Myocyte (in vitro differentiated cells): ENCODE measurements at regions not wholly inside any gene's neighbourhood (a gene's known extent, or its start where the extent isn't known, plus 50 kb on each side); places are given as distances from the start of the nearest gene placed in this dataset.

ENCODE experiments used
- DNase-seq: peaks from one replicate; pipeline ENCODE4 v3.0.0-alpha.2; 2012; ENCODE audit warnings: low read depth

DNA sequence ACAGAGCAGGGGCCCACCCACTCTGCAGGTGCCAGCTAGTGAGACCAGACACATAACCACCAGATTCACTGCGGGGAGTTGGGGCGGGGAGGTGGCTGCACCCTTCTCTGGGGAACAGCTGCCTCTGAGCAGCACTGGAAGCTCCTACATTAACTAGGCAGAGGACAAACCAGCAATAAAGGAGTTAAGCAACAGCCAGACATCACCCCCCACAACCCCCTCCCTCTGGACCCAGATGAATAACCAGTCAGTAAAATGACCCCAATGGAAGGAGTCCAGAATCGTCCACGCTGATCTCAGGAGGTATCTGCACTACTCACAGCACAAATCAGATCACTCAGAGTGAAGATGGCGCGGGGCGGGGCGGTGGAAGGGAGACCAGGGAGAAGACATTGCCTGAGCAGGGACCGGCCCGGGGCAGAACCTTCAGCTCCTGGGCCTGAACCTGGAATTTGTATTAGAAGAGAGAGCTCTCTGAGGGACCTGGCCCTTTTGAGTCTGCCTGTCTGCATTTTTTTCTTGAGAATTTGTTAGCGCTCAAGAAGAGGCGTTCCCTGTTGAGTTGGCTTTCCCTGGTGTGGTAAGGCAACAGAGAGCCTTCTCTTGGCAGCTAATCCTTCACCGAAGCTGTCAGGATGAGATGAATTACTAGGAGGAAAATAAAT lies 125.5 kb upstream of the NCAM1 start:
- DNase-seq = peak; percentile 73

DNA sequence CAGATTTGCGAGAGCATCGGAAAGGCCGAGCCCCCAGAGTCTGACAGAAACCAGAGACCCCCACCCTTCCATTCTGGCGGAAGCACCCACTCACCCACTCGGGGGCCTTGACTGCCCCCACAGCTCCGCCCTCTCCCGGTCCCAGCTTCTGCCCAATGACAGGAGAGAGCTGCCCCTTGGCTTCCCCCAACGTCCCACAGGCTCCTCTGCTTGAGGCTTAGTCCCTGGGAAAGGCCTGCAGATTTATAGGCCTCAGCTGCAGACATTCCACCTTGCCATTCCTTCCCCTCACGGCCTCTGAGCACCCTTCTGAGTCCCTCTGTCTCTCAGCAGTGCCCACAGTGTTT lies 125.0 kb upstream of the NCAM1 start:
- no peak for DNase-seq

DNA sequence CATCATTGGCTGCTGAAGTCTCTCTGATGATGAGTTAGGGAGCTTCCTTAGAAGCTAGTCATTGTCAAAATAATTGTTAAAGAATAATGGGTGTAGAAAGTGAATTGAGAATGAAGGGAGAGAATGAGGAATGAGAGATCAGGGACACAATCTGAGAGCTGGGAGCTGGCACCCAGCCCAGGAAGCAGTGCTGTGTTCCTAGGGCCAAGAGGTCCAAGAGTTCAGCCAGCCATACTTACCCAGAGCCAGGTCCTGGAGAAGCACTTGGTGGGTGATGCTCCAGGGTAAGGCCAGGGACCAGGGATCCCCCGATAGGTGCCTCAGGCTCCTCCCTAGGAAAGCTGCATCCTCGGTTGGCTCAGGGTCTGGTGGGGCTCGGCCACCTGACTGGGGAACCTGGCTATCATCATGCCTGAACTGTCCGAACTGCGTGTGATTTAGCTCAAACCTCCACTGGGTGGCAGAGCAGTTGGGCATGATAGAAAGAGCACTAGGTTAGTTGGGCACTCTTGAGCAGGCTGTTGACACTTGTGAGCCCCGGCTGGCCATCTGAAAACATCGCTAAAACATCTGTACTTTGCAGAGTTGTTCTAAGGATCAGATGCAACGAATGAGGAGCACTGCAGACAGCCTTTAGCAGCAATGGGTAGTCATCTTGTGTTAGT lies 123.9 kb upstream of the NCAM1 start:
- DNase-seq = no peak

DNA sequence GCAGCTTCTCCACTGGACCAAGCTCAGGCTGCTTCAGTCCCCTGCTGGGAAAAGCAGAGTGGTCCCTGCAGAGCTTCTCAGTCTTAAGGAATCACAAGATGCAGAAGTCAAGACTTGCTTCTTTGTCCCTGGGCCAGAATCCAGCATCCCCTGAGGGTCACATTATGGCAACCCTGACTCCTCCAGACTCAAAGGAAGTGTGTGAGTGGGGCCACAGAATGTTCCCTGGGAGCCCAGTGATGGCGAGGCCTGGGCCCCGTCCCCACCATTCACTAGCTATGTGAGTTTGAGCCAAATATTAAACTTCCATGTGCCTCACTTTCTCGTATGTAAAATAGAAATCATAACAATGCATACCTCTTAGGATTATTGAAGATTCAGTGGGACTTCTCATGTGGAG lies 122.2 kb upstream of the NCAM1 start:
- DNase-seq = no peak

DNA sequence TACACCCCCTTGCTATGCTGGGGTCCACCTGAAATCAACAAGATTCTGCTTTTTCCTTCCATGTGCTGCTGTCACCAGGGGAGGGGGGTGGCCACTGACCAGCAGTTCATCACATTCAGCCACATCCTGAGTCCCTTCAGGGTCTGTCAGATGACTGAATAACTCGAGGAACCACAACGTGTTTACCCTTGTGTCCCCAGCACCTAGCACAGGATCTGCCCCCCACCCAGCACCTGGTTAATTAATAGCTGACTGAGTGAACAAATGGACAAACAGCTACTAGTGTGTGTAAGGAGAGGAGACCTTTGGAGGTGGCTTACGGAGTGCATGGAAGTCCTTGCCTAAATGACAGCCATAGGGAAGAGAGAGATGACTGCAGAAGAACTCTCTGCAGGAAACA lies 119.5 kb upstream of the NCAM1 start:
- DNase-seq = no peak

DNA sequence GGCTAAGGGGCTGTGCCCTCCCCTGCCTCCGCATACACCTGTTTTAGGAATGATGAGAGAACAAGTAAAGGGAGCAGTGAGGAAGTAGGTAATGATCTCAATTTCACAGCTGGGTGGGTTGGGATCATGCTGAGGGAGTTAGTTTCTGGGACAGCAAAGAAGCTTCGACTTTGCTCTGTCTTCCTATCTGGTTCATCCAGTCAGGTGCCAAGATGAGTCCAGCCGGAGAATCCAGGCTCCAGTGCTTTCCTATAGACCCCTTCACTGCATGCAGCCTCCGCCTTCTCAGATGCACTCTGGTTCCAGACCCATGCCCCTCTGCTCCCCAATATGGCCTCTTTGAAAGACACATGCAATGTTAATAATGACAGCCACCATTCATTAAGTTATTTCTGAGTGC lies 119.1 kb upstream of the NCAM1 start:
- DNase-seq = no peak

DNA sequence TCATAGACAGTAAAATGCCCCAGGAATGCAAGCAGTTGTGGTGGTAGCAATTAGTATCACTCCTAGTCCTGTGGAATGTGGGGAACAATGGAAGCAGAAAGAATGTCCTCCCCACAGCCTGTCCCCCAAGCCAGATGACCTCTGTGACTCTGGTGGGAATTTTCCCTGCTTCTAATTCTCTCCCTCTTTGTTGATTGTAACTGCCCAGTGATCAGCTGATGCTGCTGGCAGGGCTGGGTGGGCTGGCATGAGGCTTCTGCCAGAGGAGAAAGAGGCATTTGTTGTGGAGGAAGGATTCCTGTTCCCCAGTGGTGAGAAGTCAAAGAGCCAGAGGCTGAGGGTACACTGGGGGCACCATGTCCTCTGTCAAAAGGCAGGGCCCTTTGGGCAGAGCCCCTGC lies 116.7 kb upstream of the NCAM1 start:
- DNase-seq = peak; percentile 62

DNA sequence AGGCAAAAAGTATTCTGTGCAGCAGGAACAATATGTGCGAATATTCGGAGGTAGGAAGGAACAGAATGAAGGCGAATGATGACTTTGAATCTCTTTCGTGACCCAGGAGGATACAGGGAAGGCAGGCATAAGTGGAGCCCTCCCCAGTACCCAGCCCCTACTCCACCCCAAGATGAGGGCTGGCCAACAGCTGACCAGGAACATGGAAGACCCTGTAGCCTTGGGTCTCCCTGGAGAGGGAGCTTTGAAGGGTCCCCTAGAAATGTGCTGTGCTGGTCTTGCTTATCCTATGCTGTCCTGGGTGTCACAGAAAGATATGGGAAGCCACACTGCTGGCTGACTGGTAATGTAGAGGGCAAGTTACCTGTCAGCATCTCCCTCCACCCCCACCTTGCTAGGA lies 113.7 kb upstream of the NCAM1 start:
- no peak for DNase-seq

DNA sequence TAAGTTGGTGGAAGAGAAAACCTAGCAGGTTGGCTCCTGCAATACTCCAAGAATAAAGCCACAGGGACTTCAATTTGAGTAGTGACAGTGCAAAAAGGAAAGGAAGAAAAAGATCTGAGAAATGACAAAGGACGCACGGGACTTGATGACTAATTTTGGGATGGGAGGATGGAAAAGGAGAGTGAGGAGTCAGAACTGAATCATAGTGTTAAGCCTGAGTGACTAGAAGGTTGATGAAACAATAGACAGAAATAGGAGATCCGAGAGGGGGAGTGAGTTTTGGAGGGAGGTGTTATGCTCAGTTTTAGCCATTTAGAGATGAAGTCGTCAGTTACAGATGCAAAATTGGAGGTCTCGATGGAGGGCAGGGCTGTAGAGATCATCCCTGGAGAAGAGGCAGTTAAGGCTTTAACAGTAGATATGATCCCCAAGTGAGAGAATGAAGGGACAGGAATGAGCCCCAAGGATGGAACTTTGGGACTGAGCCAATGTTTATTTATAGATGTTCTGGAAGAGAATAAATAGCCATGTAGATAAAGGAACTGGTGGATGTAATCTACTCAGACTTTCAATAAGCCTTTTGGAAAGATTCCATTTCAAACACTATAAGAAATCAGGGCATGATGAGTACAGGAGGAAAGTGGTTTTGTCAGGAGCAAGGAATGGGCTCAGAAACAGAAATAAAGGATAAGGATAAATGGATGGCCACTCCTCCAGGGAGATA lies 108.9 kb upstream of the NCAM1 start:
- peak; percentile 80 for DNase-seq

DNA sequence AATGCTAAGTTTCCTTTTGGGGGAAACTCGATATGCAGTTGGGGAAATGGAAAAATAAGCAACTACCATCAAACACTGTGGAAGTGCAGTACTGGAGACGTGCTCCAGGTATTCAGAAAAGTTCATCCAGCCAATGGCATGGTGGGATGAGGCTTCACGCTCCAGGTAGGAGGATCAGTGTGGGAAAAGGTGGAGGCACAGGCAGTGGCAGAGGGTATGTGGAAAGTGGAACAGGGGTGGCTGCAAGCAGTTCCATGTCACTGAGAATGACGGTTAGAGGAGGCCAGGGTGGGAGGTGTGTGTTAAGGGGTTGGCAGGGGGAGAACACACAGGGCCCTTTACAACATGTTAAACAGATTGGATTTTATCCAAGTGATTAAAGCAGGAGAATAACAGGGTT lies 105.1 kb upstream of the NCAM1 start:
- no peak for DNase-seq

DNA sequence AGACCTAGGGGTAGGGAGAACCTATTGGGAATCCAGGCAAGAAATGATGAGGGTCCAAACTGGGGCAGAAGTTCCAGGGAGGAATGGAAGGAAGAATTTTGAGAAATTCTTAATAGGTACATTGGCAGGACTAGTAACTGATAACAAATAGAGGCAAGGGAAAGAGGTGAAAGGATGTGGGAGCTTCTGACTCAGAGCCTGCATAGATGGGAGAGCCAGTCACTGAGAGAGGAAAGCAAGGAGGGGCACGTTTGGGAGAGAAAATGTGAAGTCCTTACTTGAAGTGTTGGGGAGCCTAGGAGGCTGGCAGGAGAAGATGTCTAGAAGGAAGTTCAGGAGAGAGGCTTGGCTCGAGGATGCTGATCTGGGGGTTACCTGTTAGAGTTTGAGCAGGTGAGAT lies 104.6 kb upstream of the NCAM1 start:
- DNase-seq = no peak

DNA sequence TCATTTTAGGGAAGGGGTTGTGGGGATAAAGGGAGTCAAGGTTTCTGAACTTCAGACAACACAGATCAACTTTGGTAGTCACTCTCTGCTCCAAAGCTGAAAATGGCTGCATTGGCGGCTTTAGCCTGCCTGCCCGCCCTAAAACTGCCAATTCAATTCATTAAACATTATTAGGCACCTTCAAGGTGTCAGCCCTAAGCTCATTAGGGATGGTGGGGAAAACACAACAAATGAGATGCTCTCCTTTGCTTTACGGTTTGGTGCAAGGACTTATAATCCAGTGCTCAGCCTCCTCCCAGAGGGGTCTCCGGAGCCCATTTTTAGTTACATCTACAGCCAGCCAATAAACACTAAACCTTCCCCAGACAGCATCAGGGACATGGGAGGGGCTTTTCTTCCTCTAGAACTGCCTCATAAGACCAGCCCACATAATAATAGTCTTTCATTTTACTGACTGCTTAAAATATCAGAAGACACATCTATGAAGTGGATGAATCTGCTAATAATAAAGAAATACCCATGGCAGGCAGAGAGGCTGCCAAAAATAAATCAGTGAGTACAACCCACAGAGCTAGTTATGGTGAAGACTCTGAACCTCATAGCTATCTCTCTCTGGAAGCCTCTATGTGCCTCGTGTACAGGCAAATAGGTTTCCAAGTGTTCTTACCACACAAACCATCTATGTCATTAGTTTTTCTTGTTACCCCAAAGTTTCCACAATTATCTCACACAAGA lies 102.8 kb upstream of the NCAM1 start:
- DNase-seq = peak; percentile 76

DNA sequence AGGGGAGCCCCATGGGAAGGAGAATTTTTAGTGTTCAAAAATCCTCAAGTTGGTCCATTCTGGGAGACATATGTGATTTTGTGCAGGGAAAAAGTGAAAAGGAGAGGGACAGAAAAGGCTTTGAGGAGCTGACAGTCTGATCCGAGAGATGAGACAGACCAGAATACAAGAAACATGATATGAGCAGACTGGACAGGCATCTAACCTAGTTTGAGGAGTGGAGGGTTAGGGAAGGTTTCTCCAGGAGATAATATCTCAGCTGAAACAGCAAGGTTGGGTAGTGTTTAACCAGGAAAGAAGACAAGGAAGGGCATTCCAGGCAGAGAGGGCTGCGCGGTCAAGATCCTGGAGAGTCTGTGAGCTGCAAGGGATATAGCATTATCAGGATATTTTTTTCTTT lies 101.4 kb upstream of the NCAM1 start:
- DNase-seq = peak; percentile 28

DNA sequence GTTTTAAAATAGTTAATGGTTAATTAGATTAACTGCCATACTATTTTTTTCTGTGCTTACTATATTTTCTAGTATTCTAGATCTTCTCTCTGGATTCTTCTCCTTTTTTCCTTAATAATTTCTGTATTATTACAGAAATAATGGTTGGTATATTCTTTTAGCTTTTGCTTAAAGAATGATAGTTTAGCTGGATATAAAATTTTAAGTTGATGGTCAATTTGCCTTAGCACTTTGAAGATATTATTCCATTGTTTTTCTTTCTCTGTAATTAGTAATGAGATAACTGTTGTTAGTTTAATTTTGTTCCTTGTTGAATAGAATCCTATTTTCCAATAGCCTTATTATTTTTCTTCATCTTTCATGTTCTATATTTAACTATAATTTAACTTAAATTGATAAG lies 99.9 kb upstream of the NCAM1 start:
- DNase-seq = no peak

DNA sequence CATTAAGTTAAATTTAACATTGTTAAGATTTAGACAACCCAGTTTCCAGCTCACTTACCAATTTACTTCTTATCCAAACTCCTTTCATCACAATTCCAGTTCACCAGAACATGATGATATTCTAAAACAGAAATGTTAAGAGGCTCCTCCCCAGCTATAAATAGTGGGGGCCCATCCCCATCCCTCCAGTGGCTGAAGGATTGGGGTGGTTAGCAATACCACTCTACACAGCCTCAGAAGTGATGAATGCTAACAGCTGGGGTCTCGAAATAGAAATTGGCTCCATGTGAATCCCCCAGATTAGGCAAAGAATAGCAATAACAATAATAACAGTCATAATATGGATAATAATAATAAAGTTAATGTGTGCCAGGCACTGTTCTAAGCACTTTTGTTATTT lies 97.9 kb upstream of the NCAM1 start:
- DNase-seq = peak; percentile 94

DNA sequence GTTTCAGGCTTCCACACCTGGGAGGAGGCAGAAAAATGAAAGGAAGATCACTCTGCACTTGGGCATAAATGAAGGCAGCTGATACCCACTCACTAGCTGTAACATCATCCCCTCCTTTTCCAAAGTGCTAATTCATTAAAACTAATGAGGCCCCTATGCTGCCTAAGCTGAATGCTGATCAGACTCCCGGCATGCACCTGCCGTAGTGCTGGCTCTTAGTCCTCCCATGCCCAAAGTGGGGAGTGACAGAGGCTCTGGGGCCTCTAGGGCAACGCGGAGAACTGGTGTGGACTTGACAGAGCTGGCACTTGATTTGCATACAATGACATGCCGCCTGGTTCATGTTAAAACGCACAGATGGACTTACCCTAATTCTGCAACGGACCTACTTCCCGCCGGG lies 96.5 kb upstream of the NCAM1 start:
- DNase-seq = no peak

DNA sequence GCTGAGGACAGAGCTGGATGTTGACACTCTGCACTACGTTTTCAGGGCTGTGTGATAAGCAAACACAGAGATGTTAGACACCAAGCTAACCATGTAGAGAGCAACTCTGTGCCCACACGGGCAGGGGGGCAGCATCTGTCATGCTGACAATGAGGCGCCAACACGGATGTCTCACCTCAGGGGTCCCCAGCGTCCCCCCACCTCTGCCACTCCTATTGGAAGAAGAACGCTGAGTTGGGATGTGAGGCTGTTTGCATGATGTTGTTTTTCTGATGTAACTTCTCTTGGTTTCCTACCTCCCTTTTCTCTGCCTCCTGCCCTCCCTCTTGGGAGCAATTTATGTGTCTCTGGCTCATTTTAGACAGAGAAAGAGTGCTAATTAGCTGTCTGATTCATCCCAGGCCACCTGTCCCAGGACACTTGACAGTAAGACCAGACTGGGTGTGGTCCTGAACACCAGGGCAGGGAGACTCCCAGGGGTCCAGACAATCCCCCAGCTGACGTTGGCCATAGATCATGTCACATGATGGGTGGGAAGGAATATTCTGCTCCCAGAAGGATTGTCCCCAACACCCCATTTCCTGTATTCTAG lies 89.2 kb upstream of the NCAM1 start:
- peak; percentile 49 for DNase-seq

DNA sequence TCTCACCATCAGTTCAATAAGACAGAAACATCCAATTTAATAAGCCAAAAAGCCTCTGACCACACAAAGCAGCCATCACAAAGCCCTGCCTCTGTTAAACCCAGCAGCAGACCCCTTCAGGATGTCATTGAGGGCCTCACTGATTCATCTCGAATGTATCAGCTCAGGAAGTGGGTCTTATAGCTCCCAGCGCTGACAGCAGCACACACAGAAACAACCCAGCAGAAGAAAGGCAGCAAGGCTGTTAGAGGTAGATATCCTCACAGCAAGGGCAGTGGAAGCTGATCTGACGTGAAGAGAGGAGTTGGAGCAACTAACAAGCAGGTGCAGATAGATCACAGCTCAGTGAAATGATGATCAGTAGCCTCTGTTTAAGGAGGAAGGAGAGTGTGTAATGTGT lies 86.2 kb upstream of the NCAM1 start:
- no peak for DNase-seq

DNA sequence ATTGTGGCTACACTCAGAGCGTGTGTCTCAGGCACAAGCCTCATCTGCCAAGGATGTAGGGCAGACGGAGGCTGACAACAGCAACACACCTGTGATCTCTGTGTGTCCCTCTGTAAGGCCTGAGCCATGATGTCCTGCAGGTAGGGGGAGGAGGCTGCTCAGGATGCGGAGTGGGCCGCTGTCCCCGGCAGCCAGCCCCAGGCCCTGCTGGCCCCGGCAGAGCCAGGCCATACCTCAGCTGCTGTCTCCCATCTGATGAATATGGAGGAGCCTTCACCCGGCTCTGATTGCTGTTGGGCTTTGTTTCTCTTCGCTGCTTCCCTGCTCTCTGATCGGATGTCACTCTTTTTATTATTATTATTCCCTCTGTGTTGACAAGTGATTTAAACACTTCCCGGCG lies 83.6 kb upstream of the NCAM1 start:
- DNase-seq = no peak

DNA sequence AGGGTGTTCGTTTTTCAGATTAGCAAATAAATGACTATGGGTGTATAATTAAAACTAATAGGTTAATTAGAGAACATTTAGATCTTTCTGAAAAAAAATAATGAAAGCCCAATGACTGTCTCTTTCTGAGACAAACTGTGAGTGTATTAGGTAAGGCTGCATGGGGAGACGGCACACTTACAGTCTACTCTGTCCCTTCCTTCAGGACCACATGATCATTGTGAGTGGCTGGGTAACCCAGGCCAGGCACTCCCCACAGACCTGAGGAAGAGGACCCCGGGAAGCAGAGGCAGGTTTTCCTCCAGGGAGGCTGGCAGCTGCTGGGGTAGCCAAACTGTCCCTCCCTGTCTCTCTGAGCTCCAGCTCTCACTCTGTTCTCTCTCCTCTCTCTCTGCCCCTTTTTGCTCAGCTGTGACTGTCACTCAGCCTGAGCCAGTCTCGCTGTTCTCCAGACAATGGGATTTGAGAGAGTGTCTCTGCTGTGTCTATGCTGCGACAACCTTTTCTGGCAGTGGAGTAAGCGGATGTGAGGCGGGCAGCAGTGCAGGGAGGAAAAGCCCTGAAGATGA lies 83.1 kb upstream of the NCAM1 start:
- DNase-seq = peak; percentile 97

DNA sequence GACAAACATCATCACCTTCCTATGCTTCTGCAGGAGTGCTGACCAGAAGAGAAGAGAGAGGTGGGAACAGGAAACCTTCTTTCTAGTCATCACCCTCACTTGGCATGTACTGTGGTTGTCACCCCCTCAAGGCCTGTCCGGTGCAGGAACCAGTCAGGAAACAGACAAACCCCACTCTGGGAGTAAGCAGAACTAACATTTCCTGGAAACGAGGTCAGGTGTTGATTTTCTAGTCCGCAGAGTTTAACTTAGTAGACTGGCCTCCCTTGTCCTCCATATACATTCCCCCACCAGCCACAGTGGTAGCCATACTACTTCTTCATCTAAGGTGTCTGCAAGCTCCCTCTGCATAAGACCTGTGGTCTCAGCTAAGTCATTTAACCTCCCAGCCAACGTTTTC lies 80.7 kb upstream of the NCAM1 start:
- no peak for DNase-seq
